PC-9 (cell line): ENCODE measurements at regions not wholly inside any gene's neighbourhood (a gene's known extent, or its start where the extent isn't known, plus 50 kb on each side); places are given as distances from the start of the nearest gene placed in this dataset.

Source experiments
- BruUV-seq: library from RNA; stranded (reverse); fragments of 400-500 nt; replicated peaks from 2 replicates; lab custom pipeline; 2021; lab: Mats Ljungman, UMichigan
- CTCF ChIA-PET: fragments of 300-600 bp; sonication (Branson Sonifier 250); formaldehyde crosslinking; loops from one replicate; lab custom pipeline; 2022; ENCODE audit warnings: antibody characterized with exemption; lab: Charles Lee
- POLR2A ChIA-PET: fragments of 300-600 bp; sonication (Branson Sonifier 250); formaldehyde crosslinking; loops from one replicate; lab custom pipeline; 2022; ENCODE audit warnings: antibody characterized with exemption; ENCODE audit not compliant: unreplicated experiment; lab: Charles Lee
- DNase-seq, 2 experiments: peaks; one replicate each; pipeline versions ENCODE4 v3.0.0 to v3.0.0-alpha.2; 2015 to 2022; ENCODE audit warnings: mixed read lengths in 1 of 2
- H2AFZ ChIP-seq: fragments of 200-600 bp; sonication (generic); 2 replicates; pipeline ENCODE4 v1.8.1; 2017; ENCODE audit warnings: antibody characterized with exemption
- H3F3A ChIP-seq: fragments of 200-600 bp; sonication (generic); 2 replicates; pipeline ENCODE4 v1.8.1; 2017; ENCODE audit warnings: antibody characterized with exemption, mild to moderate bottlenecking, low read depth; ENCODE audit not compliant: insufficient read depth
- H3K27ac ChIP-seq: fragments of 200-600 bp; sonication (generic); 2 replicates; pipeline ENCODE4 v1.6.1; 2016; ENCODE audit warnings: mixed run types
- H3K27me3 ChIP-seq: fragments of 200-600 bp; sonication (generic); 2 replicates; pipeline ENCODE4 v1.6.1; 2016; ENCODE audit warnings: low read depth, mixed run types; ENCODE audit not compliant: insufficient read depth
- H3K36me3 ChIP-seq: fragments of 200-600 bp; sonication (generic); 2 replicates; pipeline ENCODE4 v1.6.1; 2016; ENCODE audit warnings: low read depth, mixed run types
- H3K4me1 ChIP-seq: fragments of 200-600 bp; sonication (generic); replicated peaks from 2 replicates; pipeline ENCODE4 v1.6.1; 2016; ENCODE audit warnings: mixed run types; ENCODE audit not compliant: insufficient read depth
- H3K4me2 ChIP-seq: fragments of 200-600 bp; sonication (generic); 2 replicates; pipeline ENCODE4 v1.6.1; 2017; ENCODE audit warnings: mixed run types
- H3K4me3 ChIP-seq: fragments of 200-600 bp; sonication (generic); 2 replicates; pipeline ENCODE4 v1.6.1; 2016; ENCODE audit warnings: mixed run types
- H3K79me2 ChIP-seq: fragments of 200-600 bp; sonication (generic); 2 replicates; pipeline ENCODE4 v1.6.1; 2017; ENCODE audit warnings: low read depth, mixed run types
- H3K9me2 ChIP-seq: fragments of 200-600 bp; sonication (generic); 2 replicates; pipeline ENCODE4 v1.8.1; 2017; ENCODE audit warnings: mild to moderate bottlenecking; ENCODE audit not compliant: insufficient read depth
- H3K9me3 ChIP-seq: fragments of 200-600 bp; sonication (generic); 2 replicates; pipeline ENCODE4 v1.8.1; 2016; ENCODE audit warnings: low read depth; ENCODE audit not compliant: insufficient read depth
- H4K20me1 ChIP-seq: fragments of 200-600 bp; sonication (generic); 2 replicates; pipeline ENCODE4 v1.8.1; 2017; ENCODE audit not compliant: insufficient read depth
- CTCF ChIP-seq: fragments of 200-600 bp; sonication (generic); conservative IDR thresholded peaks from 2 replicates; pipeline ENCODE4 v1.6.1; 2017; ENCODE audit warnings: mixed run types, antibody characterized with exemption, mild to moderate bottlenecking, moderate library complexity
- EZH2 ChIP-seq: fragments of 200-600 bp; sonication (generic); IDR thresholded peaks from 2 replicates; pipeline ENCODE4 v1.8.0; 2017; ENCODE audit warnings: antibody characterized with exemption, low read depth
- intact Hi-C: fragments of 100-400 bp; cut with micrococcal nuclease; formaldehyde crosslinking; loops from one replicate; pipeline ENCODE4 v1.10.0; 2022; ENCODE audit not compliant: unreplicated experiment

- H3F3A ChIP-seq: no peaks in the 10 kb centered on the region
- no peaks in the 10 kb centered on the region for H3K36me3 ChIP-seq
- no peaks in the 10 kb centered on the region for H3K79me2 ChIP-seq
- no peaks in the 10 kb centered on the region for H4K20me1 ChIP-seq
- no peaks in the 10 kb centered on the region for H3K4me1 ChIP-seq
- CTCF ChIA-PET: no interaction called here
- POLR2A ChIA-PET: no interaction called here
- no peak overlapping the region for H2AFZ ChIP-seq
- H3K4me2 ChIP-seq: no peak overlapping the region
- no peak overlapping the region for H3K4me3 ChIP-seq
- no peak for DNase-seq
- BruUV-seq: no TSS peak
- H3K9me3 ChIP-seq: no peaks in the 10 kb centered on the region
- intact Hi-C loops: no loop called here
- TF ChIP-seq EZH2 (no peak), CTCF (no peak)
- no peaks in the 10 kb centered on the region for H3K27me3 ChIP-seq
- no peaks in the 10 kb centered on the region for H3K9me2 ChIP-seq
- no peak overlapping the region for H3K27ac ChIP-seq
These were observed 230.8 kb downstream of the ZNF608 start for GRCh38 chr5:124515497-124516245.

GRCh38 chr5:124514956-124515355 lies 231.5 kb downstream of the ZNF608 start:
- Histone ChIP-seq H3K4me1 (no peaks in the 10 kb centered on the region), H3K9me2 (no peaks in the 10 kb centered on the region), H3K79me2 (no peaks in the 10 kb centered on the region), H3K4me2 (no peak overlapping the region), H3K27ac (no peak overlapping the region), H3K9me3 (no peaks in the 10 kb centered on the region), H3K27me3 (no peaks in the 10 kb centered on the region), H4K20me1 (no peaks in the 10 kb centered on the region), H2AFZ (no peak overlapping the region), H3K36me3 (no peaks in the 10 kb centered on the region), H3K4me3 (no peak overlapping the region), H3F3A (no peaks in the 10 kb centered on the region)
- intact Hi-C loops: no loop called here
- ChIA-PET POLR2A (no interaction called here), CTCF (no interaction called here)
- no peak for DNase-seq
- TF ChIP-seq EZH2 (no peak), CTCF (no peak)
- BruUV-seq: no TSS peak

GRCh38 chr5:124512952-124513632 lies 233.3 kb downstream of the ZNF608 start:
- no peaks in the 10 kb centered on the region for H4K20me1 ChIP-seq
- H3K79me2 ChIP-seq: no peaks in the 10 kb centered on the region
- POLR2A ChIA-PET: no interaction called here
- H3K9me3 ChIP-seq: no peaks in the 10 kb centered on the region
- H3K4me2 ChIP-seq: no peak overlapping the region
- no peak for TF ChIP-seq CTCF
- TF ChIP-seq EZH2: no peak
- no peaks in the 10 kb centered on the region for H3K4me1 ChIP-seq
- CTCF ChIA-PET: no interaction called here
- intact Hi-C loops: no loop called here
- H3K36me3 ChIP-seq: no peaks in the 10 kb centered on the region
- H3K27me3 ChIP-seq: no peaks in the 10 kb centered on the region
- H3F3A ChIP-seq: no peaks in the 10 kb centered on the region
- no peak overlapping the region for H3K27ac ChIP-seq
- BruUV-seq: no TSS peak
- H3K9me2 ChIP-seq: no peaks in the 10 kb centered on the region
- H2AFZ ChIP-seq: no peak overlapping the region
- no peak overlapping the region for H3K4me3 ChIP-seq
- no peak for DNase-seq
